AG04450 (cell line): ENCODE measurements at regions not wholly inside any gene's neighbourhood (a gene's known extent, or its start where the extent isn't known, plus 50 kb on each side); places are given as distances from the start of the nearest gene placed in this dataset.

ENCODE experiments used
- CTCF ChIA-PET: fragments of 300-600, 350-600 bp; formaldehyde crosslinking; extraction: SDS; loops from one replicate; lab custom pipeline; 2022; ENCODE audit warnings: antibody characterized with exemption, inconsistent platforms; lab: Charles Lee
- POLR2A ChIA-PET: fragments of 350-600 bp; formaldehyde crosslinking; extraction: SDS; loops from one replicate; lab custom pipeline; 2021; ENCODE audit warnings: antibody characterized with exemption, inconsistent platforms; lab: Yijun Ruan, JAX
- DNase-seq: peaks from one replicate; pipeline ENCODE4 v3.0.0-alpha.2; 2011; ENCODE audit warnings: low read depth, low spot score
- H3K27ac ChIP-seq: one replicate; pipeline ENCODE4 v1.5.1; 2012; ENCODE audit warnings: low read depth, low read length, control low read depth
- H3K27me3 ChIP-seq: one replicate; pipeline ENCODE4 v1.6.0; 2012; ENCODE audit warnings: low read length; ENCODE audit not compliant: control insufficient read depth, insufficient read depth
- H3K4me3 ChIP-seq: 2 replicates; pipeline ENCODE4 v1.5.1; 2011; ENCODE audit warnings: mild to moderate bottlenecking, low read depth, low read length, control low read depth
- H3K9me3 ChIP-seq: 2 replicates; pipeline ENCODE4 v1.5.1; 2012; ENCODE audit warnings: low read length; ENCODE audit not compliant: control insufficient read depth, insufficient read depth
- TF ChIP-seq, protein P1 (sequence below): IDR thresholded peaks from 2 replicates; pipeline ENCODE4 v1.5.1; 2011; ENCODE audit warnings: low read depth, low read length, control low read depth, inconsistent platforms

- TF ChIP-seq, protein P1, sequence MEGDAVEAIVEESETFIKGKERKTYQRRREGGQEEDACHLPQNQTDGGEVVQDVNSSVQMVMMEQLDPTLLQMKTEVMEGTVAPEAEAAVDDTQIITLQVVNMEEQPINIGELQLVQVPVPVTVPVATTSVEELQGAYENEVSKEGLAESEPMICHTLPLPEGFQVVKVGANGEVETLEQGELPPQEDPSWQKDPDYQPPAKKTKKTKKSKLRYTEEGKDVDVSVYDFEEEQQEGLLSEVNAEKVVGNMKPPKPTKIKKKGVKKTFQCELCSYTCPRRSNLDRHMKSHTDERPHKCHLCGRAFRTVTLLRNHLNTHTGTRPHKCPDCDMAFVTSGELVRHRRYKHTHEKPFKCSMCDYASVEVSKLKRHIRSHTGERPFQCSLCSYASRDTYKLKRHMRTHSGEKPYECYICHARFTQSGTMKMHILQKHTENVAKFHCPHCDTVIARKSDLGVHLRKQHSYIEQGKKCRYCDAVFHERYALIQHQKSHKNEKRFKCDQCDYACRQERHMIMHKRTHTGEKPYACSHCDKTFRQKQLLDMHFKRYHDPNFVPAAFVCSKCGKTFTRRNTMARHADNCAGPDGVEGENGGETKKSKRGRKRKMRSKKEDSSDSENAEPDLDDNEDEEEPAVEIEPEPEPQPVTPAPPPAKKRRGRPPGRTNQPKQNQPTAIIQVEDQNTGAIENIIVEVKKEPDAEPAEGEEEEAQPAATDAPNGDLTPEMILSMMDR: no peak
- no peak for DNase-seq
- POLR2A ChIA-PET: no interaction called here
- H3K9me3 ChIP-seq: no peaks in the 10 kb centered on the region
- H3K4me3 ChIP-seq: no peak overlapping the region
- no peaks in the 10 kb centered on the region for H3K27me3 ChIP-seq
- no peak overlapping the region for H3K27ac ChIP-seq
- CTCF ChIA-PET: no interaction called here
Measured at GRCh38 chr12:67915335-67915851, 73.9 kb upstream of the IFNG-AS1 start.

- Histone ChIP-seq H3K27ac (no peak overlapping the region), H3K4me3 (no peak overlapping the region), H3K27me3 (no peaks in the 10 kb centered on the region), H3K9me3 (no peaks in the 10 kb centered on the region)
- ChIA-PET CTCF (no interaction called here), POLR2A (no interaction called here)
- TF ChIP-seq, protein P1: no peak
- no peak for DNase-seq
Measured at GRCh38 chr12:67916266-67916970, 72.8 kb upstream of the IFNG-AS1 start.

GRCh38 chr12:67917811-67918210, 71.4 kb upstream of the IFNG-AS1 start:
- CTCF ChIA-PET: interaction anchor here (0.7 to 1.4 kb wide), 3 partner anchors 25 to 561 kb away, joined by 3 to 9 read pairs (median 6); no protein-coding TSS in a partner anchor
- Histone ChIP-seq H3K9me3 (no peaks in the 10 kb centered on the region), H3K27me3 (no peaks in the 10 kb centered on the region), H3K27ac (no peak overlapping the region), H3K4me3 (no peak overlapping the region)
- no peak for DNase-seq
- POLR2A ChIA-PET: no interaction called here
- TF ChIP-seq, protein P1: no peak

GRCh38 chr12:67918441-67918840, 70.8 kb upstream of the IFNG-AS1 start:
- no peak overlapping the region for H3K27ac ChIP-seq
- H3K4me3 ChIP-seq: no peak overlapping the region
- ChIA-PET POLR2A (no interaction called here), CTCF (interaction anchor here (0.7 to 1.4 kb wide), 3 partner anchors 25 to 562 kb away, joined by 3 to 9 read pairs (median 6); no protein-coding TSS in a partner anchor)
- TF ChIP-seq, protein P1: no peak
- no peaks in the 10 kb centered on the region for H3K27me3 ChIP-seq
- DNase-seq: no peak
- H3K9me3 ChIP-seq: no peaks in the 10 kb centered on the region

DNA sequence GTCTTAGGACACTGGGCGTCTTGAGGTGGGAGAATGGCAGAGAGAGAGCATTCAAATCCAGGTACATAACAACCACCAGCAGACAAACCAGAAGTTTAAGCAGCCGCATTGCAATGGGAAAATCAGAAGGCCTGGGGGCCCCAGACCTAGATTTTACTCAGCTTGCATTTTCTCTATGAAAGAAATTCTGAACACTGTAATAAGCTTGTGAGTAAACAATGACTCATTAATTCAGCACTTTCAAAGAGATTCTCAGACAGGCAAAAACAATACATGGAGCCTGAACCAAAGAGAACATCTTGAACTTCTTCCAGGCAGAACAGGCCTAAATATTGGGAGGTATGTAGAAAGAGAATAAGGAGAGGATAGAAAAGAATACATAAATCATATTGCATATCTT, 69.8 kb upstream of the IFNG-AS1 start:
- H3K4me3 ChIP-seq: no peak overlapping the region
- no peak overlapping the region for H3K27ac ChIP-seq
- H3K27me3 ChIP-seq: no peaks in the 10 kb centered on the region
- H3K9me3 ChIP-seq: no peaks in the 10 kb centered on the region
- no peak for DNase-seq
- ChIA-PET CTCF (interaction anchor here (3.8 kb wide), 1 partner anchor 24 kb away, joined by 21 read pairs; no protein-coding TSS in a partner anchor), POLR2A (no interaction called here)
- TF ChIP-seq, protein P1: no peak
